HG03139 (cell line): ENCODE measurements at regions not wholly inside any gene's neighbourhood (a gene's known extent, or its start where the extent isn't known, plus 50 kb on each side); places are given as distances from the start of the nearest gene placed in this dataset.

Source experiments
- ATAC-seq: cut with Tn5 transposase; IDR thresholded peaks from one replicate; pipeline ENCODE4 v1.9.1; 2021; ENCODE audit not compliant: unreplicated experiment

DNA sequence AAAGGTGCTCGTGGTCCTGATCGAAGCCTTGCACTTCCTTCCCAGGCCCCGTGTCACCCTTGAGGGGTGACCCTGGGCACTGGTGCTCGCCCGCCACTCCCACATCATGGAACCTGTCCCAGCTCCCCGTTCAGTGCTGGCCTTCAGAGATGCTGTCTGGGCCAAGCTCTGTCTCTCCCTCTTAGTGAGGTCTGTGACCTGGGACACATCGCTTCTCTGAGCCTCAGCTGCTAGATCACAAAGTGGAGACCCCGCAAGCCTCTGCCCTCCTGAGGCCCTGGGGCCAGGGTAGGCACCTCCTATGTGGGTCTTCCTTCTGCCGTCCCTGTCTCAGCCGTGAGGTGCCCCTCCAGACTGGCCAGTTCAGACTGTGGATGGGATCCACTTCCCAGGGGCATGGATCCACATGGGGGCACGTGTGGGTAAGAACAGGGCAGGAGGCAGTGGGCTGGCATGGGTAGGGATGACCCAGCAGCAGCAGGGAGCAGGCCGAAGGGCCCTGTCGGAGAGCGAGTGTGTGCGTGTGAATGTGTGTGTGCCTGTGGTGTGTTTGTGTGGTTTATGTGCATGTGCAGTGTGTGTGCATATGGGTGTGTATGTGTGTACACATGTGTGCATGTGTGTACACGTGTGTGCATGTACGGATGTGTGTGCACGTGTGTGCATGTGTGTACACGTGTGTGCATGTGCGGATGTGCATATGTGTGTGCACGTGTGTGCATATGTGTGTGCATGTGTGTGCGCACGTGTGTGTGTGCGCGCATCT, 1073.7 kb downstream of the BRD1 start:
- ATAC-seq = no peak

DNA sequence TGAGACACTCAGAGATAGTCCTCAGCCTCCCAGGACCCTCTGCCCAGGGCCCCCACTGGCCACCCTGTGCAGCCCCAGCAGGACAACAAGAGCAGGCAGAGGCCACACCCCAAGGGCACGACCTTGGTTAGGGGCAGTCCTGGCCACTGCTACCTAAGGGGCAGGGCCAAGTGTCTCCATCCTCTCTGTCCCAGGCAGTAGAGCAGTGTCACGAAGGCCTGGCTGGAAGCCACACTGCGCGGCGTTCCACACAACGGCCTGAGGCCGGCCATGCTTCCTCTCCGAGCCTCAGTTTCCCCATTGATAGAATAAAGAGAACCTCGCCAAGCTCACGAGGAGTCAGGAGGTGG, 1074.3 kb downstream of the BRD1 start:
- no peak for ATAC-seq

DNA sequence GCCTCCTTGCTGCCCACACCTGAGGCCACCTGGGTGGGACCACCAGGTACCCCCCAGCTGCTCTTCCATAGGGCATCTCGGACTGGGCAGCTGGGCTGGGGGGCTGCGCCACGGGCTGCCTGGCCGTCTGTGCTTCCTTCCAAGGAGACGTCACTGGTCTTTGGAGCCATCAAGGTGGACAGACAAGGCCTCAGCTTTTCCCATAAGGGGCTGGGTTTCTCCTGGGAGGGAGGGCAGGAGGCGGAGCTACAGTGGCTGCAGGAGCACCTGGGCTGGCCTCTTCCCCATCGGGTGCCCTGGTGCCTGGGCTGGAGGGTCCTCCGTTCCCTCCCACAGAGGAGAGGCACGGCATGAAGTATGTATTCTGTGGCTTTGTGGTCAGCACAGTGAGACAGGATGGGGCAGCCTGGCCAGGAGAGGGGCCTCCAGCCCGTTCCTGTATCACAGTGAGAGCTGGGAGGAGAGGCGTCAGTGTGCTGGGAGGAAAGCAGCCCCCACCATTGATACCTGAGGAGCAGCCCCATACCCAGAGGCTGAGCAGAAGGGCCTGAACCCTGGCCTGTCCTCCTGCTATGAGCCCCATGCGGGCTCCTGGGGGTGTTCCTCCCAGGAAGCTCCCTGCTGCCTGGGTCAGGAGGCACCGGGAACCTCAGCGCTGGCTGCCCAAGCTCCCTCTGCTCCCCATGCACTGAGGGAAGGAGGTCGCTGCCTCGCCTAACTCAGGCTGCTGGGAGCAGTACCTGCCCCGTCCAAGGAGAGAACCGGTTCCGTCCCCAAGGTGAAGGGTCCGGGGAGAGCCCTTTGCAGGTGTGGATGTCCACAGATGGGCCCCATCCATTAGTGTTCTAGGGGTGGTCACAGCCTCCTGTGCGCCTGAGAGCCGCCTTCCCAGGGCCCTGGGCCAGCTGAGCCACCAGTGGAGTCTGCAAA, 1075.0 kb downstream of the BRD1 start:
- no peak for ATAC-seq

DNA sequence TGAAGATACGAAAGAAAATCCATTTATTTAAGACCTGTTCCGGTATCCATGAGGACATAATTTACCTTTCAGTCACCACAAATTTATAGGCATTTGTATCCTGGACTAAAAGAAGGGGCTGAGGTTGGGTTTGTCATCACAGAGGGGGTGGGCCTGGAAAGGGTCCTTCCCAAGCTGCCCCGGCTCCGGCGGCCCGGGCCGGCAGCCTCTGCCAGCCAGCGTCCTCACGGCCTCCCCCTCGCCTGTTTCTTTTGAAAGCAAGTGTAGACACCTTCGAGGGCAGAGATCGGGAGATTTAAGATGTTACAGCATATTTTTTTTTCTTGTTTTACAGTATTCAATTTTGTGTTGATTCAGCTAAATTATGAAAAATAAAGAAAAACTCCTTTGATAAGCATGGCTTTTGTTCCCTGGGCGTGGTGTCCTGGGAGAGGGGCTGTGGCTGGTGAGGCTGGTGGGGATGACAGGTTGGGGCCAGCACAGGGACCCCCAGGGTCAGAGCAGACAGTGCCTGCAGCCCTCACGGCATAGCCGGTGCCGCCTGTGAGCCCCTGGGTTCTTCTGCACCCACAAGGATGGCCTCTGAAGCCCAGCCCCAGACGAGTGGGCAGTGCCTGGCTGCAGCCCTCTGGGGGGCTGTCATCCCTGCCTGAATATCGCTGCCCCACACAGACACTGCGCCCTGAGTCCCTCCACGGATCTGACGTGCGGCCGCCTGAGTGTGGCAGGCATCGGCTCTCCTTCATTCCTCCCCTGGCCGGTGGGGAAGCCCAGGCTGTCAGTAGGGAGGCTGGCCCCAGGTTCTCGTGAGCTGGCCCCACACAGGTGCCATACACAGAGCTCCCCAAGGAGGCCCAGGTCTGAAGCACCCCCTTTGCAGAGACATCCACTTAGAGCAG, 1075.9 kb downstream of the BRD1 start:
- ATAC-seq = no peak

DNA sequence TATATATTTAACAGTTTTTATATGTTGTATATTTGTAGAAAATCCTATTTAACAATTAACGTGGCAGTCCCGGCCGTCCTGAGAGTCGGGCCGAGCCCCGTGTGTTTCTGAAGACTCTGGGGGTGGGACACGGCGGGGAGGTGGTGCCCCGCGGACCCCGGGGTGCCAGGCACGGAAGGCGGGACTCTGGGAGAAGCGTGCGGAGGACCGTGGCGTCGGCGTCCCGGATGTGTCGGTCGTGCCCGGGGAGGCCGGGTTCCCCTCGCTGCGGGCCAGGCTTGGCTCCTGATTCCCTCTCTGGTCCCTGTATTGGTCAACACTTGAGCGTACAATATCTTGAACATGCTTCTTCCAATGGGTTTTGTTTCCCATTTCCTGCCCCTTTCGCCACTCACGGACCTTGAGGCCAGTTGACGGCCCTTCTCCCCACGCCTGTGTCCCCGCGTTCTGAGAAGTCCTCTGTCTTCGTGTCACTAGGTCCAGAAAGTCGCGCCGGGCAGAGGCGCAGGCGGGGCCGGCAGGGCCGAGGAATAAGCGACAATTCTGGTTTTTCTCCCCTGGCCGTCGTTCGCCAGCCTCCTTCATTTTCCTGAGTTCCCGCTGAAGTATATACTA, 1076.7 kb downstream of the BRD1 start:
- no peak for ATAC-seq

DNA sequence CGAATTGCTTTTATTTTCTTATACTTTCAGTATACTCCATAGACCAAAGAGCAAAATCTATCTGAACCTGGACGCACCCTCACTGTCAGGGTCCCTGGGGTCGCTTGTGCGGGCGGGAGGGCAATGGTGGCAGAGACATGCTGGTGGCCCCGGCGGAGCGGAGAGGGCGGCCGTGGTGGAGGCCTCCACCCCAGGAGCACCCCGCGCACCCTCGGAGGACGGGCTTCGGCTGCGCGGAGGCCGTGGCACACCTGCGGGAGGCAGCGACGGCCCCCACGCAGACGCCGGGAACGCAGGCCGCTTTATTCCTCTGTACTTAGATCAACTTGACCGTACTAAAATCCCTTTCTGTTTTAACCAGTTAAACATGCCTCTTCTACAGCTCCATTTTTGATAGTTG, 1077.4 kb downstream of the BRD1 start:
- ATAC-seq = no peak

GRCh38 chr22:48749555-48750227, 1078.0 kb downstream of the BRD1 start:
- no peak for ATAC-seq

GRCh38 chr22:48748860-48749554, 1078.7 kb downstream of the BRD1 start:
- ATAC-seq = no peak

DNA sequence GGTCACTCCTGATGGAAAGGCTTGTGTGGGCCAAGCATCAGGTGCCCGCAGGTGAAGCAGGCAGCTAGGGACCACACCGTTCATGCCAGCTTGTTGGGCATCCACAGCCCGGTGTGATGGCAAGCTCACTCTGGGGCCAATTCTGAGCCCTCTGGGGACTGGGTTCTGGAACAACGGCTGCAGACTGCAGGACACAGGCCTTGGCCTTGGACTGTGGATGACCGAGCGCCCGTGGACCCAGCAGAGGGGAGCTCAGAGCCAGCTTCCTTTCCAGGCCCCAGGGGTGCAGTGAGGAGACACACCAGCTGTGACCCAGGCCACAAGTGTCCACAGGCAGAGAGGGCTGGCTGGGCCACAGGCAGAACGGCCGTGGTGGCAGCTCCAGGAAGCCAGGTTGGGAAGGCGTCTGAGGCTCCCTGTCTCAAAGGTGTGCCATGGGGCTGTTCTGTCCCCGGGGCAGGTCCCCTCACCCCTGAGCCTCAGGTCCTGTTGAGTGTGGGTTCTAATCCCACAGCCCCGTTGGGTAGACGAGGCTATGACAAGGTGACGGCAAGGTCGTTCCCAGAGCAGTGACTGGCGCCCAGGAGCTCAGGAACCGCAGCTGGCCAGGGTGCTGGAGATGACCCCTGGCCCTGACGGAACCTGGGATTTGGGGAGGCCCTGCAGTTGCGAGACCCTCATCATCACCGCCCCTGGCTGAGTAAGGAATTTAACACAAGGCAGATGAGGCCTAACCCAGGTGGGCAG, 1079.4 kb downstream of the BRD1 start:
- ATAC-seq = no peak

GRCh38 chr22:48746789-48747425, 1080.8 kb downstream of the BRD1 start:
- no peak for ATAC-seq

DNA sequence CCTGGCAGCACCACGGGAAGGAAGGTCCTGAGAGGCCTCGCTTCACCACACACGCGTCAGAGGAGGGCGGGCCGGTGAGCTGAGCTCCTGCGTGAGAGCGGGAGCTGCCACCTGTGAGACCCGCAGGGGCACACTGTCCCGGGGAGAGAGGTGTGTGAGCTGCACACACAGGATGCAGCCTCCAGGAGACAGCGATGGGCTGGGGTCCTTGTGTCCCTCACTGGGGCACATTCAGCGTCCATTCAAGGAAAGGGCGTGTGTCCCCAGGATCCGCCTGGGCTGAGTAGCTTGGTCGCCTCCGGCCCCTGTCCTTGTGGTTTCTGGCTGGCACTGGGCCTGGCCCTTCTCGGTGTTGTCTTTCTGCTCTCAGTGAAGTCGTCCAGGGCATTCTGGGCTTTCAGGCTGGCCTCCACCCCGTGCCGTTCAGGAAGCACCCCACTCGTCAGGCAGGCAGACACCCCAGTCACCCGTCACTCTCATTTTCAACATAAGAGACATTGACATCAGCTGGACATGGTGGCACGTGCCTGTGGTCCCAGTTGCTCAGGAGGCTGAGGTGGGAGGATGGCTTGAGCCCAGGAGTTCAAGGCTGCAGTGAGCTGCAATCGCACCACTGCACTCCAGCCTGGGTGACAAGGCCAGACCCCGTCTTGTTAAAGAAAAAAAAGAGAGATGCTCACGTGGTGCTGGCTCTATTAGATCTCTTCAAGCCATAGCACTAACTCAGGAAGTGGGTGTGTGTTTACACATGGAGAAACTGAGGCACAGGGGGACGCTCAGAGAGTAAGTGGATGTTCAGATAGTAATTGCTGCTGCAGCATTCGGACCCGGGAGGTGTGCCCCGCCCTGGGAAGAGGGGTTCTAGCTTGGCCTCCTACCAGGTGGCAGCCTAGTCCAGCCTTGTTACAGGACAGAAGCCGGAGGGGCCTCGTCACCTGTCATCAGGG, 1081.6 kb downstream of the BRD1 start:
- no peak for ATAC-seq

GRCh38 chr22:48744967-48745841, 1082.5 kb downstream of the BRD1 start:
- no peak for ATAC-seq

DNA sequence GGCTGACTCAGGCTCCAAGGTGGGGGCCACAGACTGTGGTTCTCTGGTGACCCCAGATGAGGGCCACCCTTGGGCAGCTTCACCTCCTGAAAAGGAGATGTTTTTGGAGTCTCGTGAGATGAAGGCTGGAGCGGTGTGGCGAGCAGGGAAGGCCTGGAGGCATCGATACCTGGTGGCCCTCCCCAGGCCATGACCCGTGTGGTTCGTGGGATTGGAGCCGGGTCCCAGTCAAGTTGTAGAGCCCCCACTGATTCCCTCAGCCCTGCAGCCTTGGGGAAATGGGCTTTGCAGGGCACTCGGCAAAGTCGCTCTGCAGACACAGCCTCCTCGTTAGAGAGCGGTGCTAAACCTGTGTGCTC, 1083.4 kb downstream of the BRD1 start:
- no peak for ATAC-seq

- no peak for ATAC-seq
These were observed 1083.9 kb downstream of the BRD1 start for GRCh38 chr22:48743601-48744282.

DNA sequence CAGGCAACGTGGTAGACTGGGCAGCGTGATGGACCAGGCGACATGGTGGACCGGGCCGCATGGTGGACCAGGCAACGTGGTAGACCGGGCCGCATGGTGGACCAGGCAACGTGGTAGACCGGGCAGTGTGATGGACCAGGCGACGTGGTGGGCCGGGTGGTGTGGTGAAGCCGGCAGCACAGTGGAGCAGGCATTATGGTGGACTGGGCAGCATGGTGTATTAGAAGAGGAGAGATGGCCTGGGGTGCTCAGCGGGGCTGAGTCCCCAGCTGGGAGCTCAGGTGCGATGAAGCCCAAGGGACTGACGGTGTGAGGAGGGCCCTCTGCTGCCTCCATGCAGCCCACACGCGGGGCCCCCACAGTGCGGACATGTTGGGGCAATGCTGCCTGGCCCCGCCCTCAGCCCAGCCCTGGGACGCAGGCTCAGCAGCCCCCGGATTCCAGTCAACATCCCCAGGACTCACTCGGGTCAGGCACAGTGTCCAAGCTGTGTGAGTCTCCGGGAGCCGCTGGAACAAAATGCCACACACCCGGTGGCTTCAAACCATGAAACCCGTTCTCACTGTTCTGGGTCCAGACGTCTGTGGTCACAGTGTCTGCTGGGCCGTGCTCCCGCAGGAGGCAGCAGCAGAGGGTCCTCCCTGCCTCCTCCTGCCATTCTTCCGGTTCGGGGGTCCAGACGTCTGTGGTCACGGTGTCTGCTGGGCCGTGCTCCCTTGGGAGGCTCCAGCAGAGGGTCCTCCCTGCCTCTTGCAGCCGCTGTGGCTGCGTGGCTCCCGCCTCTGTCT, 1084.9 kb downstream of the BRD1 start:
- ATAC-seq = no peak
